GM18526 (cell line): ENCODE measurements at regions not wholly inside any gene's neighbourhood (a gene's known extent, or its start where the extent isn't known, plus 50 kb on each side); places are given as distances from the start of the nearest gene placed in this dataset.

Experiments
- POLR2A ChIP-seq: IDR thresholded peaks from 3 replicates; pipeline ENCODE4 v1.6.1; 2011; ENCODE audit not compliant: insufficient read length; ENCODE audit errors: extremely low read depth

DNA sequence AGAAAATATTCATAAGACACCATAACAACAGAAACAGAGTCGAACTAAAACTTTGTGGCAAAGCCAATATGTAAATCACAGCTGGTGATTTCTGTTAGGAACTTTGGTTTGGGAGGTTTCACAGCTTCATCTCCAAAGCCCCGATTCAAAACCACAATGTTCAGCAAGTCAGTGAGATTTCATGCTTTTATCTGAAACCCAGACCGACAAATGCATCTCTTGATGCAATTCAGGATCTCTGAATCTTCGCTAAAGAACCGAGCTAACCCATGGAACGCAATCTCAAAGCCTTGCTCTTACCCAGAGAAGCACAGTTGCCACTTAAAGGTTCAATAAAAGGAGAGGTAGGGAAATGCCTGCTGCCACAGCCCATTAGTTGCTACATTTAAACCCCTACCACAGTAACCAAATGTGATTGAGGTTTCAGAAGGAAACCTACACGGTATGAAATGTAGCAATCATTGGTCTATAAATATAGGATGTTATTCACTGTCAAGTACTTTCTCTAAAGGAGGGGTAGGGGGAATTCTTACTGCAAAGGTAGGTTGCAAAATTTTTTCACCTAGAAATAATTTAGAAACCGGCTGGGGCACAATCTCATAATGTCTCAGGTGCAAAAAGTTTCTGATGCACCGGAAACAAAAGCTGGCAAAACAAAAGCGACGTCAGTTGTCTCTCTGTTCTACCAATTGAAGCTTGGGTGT, 381.0 kb upstream of the ARID1B start:
- no peak for TF ChIP-seq POLR2A

DNA sequence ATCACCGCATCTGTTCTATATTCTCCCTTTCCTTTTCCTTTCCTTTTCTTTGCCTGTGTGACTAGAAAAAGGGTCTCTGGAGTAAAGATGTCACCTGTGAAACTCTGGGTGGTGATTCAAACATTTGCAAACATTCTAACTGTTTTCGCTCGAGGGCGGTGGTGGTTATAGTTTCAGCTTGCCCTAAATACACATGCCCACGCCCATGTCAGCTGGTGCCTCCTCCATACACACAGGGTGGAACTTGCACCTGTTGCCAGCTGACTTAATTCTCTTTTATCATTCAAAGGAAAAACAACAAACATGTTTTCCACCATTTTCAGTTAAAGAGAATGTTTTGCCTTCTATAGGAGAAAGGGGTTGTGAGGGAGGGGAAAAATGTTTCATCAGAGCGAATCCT, 381.9 kb upstream of the ARID1B start:
- no peak for TF ChIP-seq POLR2A

DNA sequence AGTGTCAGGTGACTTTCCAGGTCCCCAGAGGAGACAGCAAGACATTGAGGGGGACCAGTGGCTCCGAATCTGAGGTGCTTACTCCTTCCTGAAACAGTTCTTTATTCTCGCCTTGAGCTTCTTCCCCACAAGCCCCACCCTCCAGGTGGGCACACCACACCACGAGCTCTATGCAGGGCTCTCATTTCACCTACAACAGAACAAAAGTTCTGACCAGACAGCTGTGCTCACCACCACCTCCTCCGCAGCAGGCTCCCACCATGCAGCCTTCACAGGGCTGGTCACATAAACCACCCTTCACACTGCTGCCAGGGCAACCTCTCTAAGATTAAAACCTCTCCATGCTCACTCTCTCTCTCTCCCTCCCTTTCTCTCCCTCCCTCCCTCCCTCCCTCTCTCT, 384.5 kb upstream of the ARID1B start:
- TF ChIP-seq POLR2A: no peak

DNA sequence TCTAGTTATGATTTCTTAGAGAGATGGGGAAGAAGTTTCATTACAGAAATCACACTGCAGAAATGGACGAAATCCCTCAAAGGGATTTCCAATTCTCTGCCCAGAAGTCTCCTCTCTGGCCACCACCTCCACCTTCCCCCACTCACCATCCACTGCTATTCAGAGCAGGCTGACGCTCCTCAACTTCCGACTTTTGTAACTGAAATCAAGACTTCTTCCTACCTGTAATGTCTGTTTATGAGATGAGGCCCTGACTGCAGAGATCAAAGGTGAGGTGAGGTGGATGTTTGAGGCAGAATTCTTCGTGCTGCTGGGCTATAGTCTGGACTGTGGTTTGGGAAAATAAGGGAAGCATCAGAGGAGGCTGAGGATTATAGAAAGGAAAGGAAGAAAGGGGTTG, 385.2 kb upstream of the ARID1B start:
- no peak for TF ChIP-seq POLR2A

DNA sequence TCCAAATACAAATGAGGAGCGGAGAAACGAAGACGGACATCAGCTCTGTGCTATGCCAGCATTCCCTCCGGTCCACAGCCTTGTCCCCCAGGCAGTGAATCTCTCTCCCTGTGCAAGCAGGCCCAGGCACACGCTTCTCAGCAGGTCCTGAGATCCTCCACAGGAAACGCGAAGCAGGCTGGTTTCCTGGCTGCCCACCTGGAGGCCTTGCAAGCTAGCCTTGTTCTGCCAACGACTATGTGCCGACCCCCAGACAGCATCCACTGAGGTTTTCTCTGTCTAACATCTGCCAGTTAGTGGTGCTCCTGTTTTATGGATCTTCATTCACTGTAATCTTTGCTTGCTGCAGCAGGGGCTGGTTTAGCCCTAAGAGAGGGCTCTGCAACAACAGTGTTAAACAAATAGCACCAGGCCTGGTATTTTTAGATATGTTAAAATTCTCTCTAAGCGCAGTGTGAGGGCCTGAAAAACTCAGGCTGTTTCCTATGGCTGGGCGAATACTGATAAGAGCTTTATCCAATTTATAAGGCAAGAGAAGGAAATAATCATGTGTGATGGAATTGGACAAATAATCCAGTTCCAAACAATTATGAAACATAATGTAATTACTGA, 386.0 kb upstream of the ARID1B start:
- TF ChIP-seq POLR2A: no peak

DNA sequence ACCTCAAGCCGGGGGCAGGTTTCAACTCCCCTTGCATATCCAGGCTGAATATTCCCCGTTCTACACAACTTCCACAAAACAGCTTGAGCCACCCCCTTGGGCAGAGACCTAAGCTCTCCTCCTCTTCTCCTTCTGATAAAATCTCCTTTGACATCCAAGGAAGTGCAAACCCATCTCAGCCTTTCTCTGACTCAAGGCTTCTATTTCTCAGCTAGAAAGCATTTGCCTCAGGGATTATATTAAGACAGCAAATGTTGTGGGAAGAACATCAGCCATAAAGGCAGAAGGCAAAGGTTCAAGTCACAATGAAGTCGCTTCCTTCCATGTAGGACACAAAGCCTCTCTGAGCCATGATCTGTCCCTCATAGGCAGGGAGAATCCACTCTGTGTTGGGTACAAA, 386.6 kb upstream of the ARID1B start:
- no peak for TF ChIP-seq POLR2A

DNA sequence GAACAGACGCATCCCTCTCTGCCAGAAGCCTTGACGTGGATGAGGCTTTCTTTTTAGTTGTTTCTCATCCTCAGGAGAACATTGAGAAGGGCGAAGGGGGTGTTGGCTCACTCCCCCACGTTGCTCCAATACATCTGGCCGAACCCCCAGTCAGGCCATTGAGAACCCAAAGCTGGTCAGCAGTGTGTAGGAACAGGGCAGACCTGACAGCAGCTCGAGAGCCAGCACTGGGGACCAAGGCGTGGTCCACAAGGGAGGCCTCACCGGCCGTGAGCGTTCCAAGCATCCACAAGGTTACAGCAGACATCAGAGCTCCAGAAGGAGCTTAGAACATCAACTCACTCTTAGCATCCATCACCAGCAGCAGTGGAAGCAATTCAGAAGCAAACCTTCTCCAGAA, 387.9 kb upstream of the ARID1B start:
- no peak for TF ChIP-seq POLR2A

DNA sequence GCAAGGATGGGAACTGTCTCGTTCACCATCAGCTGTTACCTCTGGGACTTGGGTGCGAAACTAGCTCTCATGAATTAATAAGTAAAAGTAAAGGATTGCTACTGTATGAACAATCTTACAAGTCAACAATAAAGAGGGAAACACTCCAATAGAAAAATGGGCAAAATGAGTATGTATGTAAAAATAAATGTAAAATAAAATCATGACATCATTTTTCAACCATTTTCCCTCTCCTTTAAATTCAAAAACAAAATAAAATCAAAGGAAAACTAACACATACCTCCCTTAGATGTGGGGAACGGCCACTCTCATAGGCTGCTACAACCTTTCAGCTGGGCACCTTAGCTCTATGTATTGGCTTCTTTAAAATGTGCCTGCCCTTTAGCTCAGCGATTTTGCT, 389.7 kb upstream of the ARID1B start:
- no peak for TF ChIP-seq POLR2A

DNA sequence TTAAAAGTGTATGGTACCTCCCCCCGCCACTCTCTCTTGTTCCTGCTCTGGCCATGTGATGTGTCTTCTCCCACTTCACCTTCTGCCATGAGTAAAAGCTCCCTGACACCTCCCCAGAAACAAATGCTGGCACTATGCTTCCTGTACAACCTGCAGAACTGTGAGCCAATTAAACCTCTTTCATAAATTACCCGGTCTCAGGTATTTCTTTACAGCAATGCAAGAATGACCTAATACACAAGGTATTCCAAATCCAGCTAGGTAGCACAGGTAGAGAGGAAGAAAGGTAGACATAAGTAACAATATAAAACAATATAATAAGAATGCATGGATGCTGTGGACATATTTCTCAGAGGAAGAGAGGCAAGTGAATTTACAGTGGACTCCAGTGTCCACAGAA, 394.1 kb upstream of the ARID1B start:
- no peak for TF ChIP-seq POLR2A

DNA sequence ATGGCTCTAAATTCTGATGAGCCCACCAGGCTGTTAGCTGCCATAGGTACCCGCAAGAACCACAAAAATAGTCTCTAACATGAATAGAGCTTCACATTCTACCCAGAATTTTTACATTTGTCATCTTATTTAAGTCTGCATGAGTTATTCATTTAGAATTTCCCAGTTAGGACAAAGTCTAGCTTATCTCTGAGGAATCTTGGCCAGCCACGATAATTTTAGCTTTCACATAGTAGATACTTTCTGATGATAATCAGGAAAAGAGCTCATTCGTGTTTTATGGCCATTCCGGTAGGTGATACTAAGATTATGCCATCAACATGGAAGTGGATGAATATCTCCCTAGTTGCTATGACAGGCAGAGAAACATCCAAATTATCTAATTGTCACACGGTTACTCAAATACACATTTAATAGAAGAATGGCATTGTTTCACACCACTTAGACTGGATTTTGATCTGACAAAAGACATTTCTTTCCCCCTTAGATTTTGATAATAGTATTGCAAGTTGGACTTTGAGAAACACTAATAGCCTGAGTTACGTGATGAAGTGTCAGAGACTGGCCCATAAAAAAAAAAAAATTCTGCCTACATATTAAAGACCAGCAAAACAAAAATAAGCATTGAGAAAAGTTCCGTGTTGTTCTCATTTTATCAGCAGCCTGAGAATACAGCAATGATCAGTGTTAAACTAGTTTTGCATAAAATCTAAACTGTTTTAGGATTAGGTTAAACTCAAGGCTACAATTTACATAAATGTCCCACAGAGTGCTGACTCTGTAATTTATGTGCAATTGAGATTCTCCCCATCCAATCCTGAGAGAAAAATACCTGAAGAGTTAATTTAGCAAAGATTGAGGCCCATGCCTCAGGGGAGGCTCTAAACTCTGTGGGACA, 397.5 kb upstream of the ARID1B start:
- TF ChIP-seq POLR2A: no peak

DNA sequence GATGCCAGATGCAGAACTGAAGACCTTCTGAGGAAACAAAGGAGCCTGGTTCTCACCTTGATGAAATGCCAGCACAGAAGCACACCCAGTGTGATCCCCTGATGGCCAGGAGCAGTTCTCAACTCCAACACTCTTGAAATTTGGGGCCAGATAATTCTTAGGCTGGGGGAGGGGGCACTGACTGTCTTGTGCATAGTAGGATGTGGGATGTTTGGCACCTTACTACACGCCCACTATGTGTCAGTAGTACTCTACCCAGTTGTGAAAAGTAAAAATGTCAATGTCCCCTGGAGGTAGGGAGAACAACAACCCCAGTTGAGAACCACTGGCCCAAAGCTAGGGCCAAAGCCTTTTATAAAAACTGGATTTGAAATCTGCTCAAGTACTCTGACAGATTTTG, 398.3 kb upstream of the ARID1B start:
- TF ChIP-seq POLR2A: no peak

DNA sequence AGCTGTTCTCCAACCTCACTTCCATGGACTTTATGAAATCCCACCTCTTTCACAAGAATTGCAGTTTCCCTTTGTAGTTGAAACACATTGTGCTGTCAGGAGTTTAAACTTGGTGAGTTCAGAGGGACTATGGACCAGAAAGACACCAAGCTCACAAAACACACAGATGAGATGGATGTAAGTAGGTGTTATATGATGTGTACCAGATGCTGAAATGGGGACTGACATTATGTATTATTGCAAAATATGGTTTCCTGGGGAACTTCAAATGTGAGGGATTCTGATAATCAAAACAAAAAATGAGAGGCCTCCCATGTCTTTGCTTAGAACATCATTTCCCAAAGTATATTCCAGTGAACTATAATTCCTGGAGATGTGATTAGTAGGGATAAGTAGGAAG, 401.1 kb upstream of the ARID1B start:
- TF ChIP-seq POLR2A: no peak

DNA sequence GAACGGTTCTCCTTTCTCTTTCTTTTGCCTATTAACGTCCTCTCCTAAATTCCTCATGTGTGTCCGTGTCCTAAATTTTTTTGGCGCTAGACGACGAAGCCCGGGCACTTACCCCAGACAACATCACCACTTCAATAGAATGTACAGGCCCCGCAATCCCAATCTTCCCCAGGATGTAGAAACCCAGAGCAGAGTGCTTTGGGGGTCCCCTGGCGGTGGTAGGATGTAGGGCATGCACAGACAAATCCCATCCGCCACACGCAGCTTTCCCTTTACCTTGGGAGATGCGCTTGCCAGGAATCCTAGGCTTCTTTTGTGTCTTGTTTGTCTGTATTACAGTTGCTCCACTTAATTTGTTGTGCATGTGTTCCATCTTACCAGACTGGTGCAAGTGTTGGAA, 417.3 kb upstream of the ARID1B start:
- no peak for TF ChIP-seq POLR2A

DNA sequence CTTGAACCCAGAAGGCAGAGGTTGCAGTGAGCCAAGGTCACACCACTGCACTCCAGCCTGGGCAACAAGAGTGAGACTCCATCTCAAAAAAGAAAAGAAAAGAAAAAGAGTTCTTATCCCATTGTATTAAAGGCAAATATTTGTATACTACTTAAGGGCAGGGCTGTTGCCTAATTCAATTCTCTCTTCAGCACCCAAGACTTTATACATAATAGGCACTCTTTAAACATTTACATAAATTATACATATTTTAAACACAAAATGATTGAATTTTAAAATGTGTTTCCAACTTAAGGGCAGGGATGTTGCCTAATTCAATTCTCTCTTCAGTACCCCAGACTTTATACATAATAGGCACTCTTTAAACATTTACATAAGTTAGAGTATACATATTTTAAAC, 424.3 kb upstream of the ARID1B start:
- TF ChIP-seq POLR2A: no peak

DNA sequence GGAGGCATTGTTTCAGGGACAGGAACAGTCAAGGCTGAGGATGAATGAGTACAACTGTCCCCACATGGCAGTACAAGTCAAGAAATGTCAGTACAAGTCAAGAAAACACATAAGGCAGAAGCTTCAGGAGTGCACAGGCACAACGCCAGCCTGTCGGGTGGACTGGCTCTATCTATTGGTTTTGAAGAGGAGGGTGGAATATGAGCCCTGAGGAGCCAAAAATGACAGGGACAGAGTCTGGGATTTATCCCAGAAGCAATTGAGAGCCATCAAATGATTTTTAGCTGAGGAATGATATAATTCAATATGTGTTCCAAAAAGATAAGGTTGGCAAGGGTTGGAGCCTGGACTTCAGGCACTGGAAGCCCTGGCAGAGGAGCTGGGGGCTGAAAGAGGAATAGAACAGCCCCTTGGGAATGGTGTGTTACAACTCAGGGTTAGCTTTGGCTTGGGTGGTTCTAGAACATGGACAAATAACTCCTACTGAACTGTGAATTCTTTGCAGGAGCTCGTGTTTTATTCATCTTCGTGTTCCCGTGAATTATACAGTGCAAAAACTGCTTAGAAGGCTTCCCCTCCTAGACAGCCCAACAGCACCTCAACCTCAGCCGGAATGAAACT, 425.7 kb upstream of the ARID1B start:
- no peak for TF ChIP-seq POLR2A

DNA sequence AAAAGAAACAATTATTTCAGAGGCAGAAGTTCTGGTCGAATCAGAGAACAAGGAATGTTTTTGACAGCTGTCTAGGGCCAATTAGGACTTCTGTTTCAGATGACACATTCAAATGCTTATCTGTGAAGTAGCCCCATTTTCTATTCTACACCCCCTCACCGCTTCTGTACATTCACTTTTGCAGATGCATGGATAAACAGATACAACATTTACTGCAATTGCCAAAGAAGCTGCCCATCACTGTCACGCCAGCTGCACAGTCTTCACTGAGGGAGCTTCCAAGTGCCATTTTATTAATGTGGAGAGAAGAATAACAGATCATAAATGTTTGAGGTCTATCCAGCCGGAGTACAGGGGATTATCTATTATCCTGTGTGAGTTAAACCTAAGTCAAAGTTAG, 426.8 kb upstream of the ARID1B start:
- no peak for TF ChIP-seq POLR2A
